HT1080 (cell line): ENCODE measurements at regions not wholly inside any gene's neighbourhood (a gene's known extent, or its start where the extent isn't known, plus 50 kb on each side); places are given as distances from the start of the nearest gene placed in this dataset.

Experiments
- DNase-seq: peaks from one replicate; pipeline ENCODE4 v3.0.0-alpha.2; 2015; ENCODE audit warnings: low read depth

- no peak for DNase-seq
Measured at GRCh38 chr20:11338496-11339306, 579.0 kb upstream of the BTBD3 start.

GRCh38 chr20:11344939-11345338, 572.8 kb upstream of the BTBD3 start:
- DNase-seq: no peak

GRCh38 chr20:11347738-11348137, 570.0 kb upstream of the BTBD3 start:
- no peak for DNase-seq

DNA sequence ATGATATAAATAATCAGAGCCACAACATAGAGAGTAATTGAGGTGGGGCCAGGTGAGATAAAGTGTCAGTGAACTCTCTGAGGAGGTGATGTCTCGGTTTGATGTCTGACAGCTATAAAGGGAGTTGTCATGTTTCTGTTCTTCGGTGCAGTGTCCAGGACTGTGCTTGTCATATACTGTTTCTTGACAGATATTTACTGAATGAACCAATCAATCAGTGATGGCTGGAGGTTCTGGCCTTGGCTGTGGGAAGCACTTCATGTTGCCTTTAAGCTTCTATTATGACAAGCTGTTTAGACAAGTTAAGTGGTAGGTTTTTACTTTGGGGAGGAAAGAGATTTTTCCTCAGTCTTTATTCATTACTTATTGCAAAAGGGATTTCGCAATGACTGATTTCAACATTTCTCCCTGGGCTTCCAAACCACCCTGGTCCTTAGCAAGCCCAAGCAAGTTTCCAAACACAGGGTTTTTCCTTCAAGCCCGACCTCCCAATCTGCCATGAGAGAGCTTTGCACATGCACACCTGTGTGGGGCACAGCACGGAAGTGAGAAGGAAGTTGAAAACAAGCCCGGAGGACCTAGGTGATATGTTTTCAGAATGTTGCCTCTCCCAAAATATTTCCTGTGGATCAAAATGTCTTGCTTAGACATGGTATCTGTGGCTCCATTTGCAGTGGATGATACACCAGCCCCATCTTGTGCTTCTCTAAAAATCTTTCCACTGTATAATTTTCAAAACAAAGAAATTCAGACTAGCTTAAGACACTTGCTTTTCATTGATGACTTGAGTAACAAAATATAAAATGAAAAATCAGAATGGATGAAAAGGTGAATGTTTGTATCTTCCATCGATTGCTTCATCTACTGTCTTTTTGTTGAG, 567.3 kb upstream of the BTBD3 start:
- no peak for DNase-seq

DNA sequence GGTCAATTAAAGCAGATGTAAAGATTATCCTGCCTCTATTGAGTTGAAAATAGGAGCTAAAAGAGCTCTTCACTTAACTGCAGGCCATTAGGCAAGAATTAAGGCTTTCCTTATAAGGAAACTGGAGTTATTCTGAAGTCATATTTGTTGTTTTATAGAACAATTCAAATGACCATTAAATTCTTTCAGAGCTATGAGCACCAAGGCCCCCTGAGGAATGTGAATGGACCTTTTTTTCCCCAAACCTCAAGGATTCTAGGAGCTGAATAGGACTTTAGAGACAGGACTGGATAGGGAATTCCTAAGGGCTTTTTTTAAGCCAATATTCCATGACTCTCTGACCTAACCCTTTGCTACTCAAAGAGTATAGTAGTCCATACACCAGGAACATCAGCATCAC, 565.7 kb upstream of the BTBD3 start:
- no peak for DNase-seq

- no peak for DNase-seq
Measured at GRCh38 chr20:11354846-11355245, 562.8 kb upstream of the BTBD3 start.

- DNase-seq: no peak
Measured at GRCh38 chr20:11355345-11355744, 562.3 kb upstream of the BTBD3 start.

GRCh38 chr20:11356061-11356460, 561.6 kb upstream of the BTBD3 start:
- no peak for DNase-seq

GRCh38 chr20:11362450-11362849, 555.2 kb upstream of the BTBD3 start:
- no peak for DNase-seq

DNA sequence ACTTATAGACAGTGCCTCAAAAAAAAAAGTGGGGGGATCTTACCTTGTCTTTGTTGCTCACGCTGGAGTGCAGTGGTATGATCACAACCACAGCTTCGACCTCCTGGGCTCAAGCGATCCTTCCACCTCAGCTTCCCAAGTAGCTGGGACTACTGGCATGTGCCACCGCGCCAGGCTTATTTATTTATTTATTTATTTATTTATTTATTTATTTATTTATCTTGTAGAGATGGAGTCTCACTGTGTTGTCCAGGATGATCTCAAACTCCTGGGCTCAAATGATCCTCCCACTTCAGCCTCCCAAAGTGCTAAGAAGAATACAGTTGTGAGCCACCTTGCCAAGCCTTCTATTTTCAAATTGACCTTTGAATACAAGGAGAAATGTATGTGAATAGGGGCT, 553.0 kb upstream of the BTBD3 start:
- DNase-seq: no peak

DNA sequence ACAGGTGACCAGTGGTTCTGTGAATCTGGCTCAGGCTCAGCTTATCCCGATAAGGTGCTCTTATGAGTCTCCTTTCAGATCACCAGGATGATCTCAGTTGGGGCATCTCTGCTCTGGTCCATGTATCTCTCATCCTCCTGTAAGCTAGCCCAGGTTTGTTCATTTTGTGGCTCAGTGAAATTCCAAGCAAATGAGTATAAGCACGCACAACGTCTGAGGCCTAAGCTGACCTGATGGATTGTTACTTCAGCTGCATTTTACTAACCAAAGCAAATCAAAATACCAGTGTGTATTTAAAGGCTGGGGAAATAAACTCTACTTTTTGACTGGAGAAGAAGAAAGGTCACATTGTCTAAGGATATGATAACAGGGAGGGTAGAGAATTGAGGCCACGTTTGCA, 551.0 kb upstream of the BTBD3 start:
- peak; percentile 35 for DNase-seq

DNA sequence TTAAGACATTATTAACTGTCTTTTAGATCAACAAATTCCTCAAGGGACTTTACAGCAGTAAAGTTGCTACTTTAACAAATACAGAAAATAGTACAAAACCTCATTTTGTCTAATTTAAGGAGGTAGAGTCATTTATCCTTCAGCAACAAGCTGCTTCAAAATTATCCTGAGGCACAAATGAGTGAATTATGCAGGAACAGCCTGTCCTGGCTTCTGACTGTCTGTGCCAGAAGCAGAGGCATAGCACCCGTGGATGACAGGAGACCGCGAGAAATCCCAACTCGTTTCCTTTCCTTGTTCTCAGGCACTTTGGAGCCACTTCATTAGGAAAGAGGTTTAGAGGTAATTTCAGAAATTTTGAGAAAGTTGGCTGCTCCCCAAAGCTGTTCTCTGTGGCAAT, 549.2 kb upstream of the BTBD3 start:
- DNase-seq: no peak

GRCh38 chr20:11368965-11369711, 548.6 kb upstream of the BTBD3 start:
- no peak for DNase-seq

- DNase-seq: no peak
Measured at GRCh38 chr20:11371831-11372230, 545.9 kb upstream of the BTBD3 start.

GRCh38 chr20:11372876-11373790, 544.6 kb upstream of the BTBD3 start:
- DNase-seq: no peak

- DNase-seq: no peak
Measured at GRCh38 chr20:11375335-11375734, 542.4 kb upstream of the BTBD3 start.

GRCh38 chr20:11375966-11376365, 541.7 kb upstream of the BTBD3 start:
- no peak for DNase-seq

- DNase-seq: no peak
Measured at GRCh38 chr20:11376420-11376819, 541.3 kb upstream of the BTBD3 start.

GRCh38 chr20:11376998-11377397, 540.7 kb upstream of the BTBD3 start:
- DNase-seq: peak; percentile 90

GRCh38 chr20:11377761-11378160, 539.9 kb upstream of the BTBD3 start:
- no peak for DNase-seq

GRCh38 chr20:11378252-11378651, 539.4 kb upstream of the BTBD3 start:
- no peak for DNase-seq
